GM10266 (cell line): ENCODE measurements at regions not wholly inside any gene's neighbourhood (a gene's known extent, or its start where the extent isn't known, plus 50 kb on each side); places are given as distances from the start of the nearest gene placed in this dataset.

Experiments
- DNase-seq: peaks from one replicate; pipeline ENCODE4 v3.0.0; 2012; ENCODE audit errors: extremely low spot score
- TF ChIP-seq, protein P1 (sequence below): IDR thresholded peaks from 2 replicates; pipeline ENCODE4 v1.5.1; 2012; ENCODE audit warnings: mild to moderate bottlenecking, low read depth; ENCODE audit not compliant: control insufficient read depth, insufficient read depth; ENCODE audit errors: missing control alignments

DNA sequence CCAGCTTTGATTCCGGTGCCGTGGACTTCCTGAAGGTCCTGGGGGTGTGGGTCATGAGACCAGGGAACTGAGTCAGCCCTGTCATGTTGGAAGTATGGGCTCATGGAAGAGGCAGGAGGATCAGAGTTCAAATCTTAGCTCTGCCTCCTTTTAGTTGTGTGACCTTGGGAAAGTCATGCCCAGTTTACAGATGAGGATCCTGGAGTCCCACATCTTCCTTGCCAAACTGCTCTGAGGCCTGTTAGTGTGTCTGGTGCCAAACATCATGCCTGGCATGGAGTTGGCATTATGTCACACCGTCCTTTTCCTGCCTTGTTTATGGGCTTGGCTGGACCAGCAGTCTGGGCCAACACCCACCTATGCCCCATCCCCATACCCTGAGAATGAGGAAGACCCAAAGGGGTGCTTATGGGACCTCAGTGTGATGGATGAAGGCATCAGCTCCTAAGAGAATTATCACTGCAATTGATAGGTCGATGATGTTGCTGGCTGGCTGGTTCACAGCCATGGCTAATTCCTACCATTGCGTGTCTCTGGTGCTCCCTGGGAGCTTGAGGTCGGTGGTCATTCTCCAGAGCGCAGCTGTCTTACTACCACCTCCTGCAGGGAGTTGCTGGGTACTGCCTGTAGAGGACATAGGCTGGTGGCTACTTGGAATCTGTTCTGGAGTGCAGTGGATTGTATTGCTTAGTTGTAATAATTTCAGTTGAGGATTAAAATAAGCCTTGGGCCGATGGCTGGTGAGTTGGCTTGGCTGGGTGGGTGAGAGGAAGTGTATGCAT lies 140.5 kb upstream of the PITX1 start:
- no peak for DNase-seq
- TF ChIP-seq, protein P1, sequence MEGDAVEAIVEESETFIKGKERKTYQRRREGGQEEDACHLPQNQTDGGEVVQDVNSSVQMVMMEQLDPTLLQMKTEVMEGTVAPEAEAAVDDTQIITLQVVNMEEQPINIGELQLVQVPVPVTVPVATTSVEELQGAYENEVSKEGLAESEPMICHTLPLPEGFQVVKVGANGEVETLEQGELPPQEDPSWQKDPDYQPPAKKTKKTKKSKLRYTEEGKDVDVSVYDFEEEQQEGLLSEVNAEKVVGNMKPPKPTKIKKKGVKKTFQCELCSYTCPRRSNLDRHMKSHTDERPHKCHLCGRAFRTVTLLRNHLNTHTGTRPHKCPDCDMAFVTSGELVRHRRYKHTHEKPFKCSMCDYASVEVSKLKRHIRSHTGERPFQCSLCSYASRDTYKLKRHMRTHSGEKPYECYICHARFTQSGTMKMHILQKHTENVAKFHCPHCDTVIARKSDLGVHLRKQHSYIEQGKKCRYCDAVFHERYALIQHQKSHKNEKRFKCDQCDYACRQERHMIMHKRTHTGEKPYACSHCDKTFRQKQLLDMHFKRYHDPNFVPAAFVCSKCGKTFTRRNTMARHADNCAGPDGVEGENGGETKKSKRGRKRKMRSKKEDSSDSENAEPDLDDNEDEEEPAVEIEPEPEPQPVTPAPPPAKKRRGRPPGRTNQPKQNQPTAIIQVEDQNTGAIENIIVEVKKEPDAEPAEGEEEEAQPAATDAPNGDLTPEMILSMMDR: no peak

DNA sequence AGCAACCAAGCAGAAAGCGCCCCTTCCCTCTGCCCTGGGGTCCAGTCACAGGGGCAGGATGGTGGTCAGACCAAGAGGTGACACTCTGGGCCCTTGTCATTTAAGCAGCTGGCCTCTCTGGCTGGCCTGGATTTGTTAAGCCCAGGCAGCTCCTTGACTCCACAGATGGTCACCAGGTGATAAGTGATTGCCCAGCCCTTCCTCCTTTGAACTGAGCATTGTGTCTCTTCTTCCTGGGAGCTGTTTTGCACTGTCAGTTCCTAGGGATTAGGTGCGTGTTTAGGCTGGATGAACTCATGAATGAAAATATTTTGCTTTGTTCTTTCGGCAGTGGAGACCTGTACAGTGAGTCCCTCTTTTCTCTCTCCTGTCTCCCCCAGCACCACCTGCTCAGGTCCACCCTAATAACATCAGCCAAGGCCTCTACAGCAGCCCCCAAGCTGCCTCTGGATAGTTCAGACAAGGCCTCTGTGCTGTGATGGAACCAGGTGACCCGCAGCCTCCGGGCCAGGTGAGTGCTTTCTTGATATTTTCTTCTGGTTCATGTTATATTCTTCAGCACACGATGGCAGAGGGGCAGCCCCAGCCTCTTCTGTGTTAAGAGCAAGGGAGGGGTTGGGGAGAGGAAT lies 139.7 kb upstream of the PITX1 start:
- TF ChIP-seq, protein P1: no peak
- DNase-seq: no peak

DNA sequence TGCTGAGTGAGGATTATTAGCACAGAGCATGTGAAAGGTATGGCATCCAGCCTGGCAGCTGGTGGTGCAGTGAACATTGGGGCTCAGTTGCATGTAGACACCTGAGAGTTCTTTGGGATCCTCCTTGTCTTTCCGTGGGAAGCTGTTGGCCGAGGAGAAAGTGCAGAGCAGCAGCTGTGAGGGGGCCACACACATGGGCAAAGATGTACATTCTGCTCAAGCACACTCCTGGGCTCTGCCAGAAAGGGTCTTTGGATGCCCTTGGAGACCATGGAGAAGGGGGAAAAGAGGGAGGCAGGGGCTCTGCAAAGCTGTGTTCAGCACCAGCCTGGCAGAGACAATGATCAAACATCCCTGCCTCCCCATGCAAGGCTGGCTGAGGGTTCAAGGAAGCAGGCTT lies 138.7 kb upstream of the PITX1 start:
- no peak for DNase-seq
- TF ChIP-seq, protein P1: no peak

DNA sequence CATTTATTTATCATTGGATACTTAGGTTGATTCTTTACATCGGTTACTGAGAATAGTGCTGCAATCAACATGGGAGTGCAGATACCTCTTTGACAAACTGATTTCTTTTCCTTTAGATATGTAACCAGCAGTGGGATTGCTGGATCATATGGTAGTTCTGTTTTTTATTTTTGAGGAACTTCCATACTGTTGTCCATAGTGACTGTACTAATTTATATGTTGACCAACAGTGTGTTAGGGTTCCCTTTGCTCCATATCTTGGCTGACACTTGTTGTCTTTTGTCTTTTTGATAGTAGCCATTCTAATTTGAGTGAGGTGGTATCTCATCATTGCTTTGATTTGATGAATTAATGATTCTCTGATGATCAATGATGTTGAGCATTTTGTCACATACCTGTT lies 137.3 kb upstream of the PITX1 start:
- TF ChIP-seq, protein P1: no peak
- DNase-seq: no peak

DNA sequence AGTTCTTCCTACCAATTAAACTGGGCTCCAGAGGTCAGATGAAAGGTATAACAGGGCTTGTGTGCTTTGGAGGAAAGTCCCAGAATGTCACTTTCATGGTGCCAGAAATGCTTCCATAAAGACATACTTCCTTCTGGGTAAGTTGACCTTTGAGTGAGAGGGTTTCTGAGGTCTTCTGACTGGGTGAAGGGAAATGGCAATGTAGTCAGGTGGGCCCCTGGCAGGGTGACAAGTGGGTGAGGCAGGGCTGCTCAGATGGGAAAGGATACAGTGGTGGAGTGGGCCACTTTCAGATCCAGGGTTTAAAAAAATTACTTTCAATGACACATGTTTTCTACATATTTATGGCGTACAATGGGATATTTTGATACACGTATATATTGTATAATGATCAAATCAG lies 136.5 kb upstream of the PITX1 start:
- no peak for DNase-seq
- TF ChIP-seq, protein P1: no peak

DNA sequence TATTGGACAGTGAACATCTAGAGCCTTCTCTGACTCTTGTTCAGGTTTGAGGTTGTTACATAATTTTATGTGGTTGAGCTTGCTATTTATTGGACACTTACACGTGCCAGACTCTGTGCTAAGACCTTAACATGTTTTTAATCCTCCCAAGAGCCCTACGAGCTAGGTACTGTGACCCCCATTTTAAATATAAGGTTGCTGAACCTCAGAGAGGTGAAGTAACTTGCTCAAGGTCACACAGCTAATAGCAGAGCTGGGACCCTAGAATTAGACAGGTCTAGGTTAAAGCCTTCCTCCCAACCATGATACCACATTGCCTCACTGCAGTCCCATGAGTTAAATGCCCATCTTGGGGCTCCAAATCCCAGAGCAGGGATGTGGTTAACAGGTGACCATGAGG lies 135.7 kb upstream of the PITX1 start:
- DNase-seq: no peak

More for the DNA sequence above, 135.7 kb upstream of the PITX1 start:
- TF ChIP-seq, protein P1: no peak
